ENCODE measurements at regions not wholly inside any gene's neighbourhood (a gene's known extent, or its start where the extent isn't known, plus 50 kb on each side); places are given as distances from the start of the nearest gene placed in this dataset.

- TF ChIP-seq ZNF274 (IDR thresholded peaks at IDR 0.05; ENCODE audit: low read depth, low read length) = no peak
- no peak for TF ChIP-seq MAX (IDR thresholded peaks at IDR 0.05)
- TF ChIP-seq, protein P1, sequence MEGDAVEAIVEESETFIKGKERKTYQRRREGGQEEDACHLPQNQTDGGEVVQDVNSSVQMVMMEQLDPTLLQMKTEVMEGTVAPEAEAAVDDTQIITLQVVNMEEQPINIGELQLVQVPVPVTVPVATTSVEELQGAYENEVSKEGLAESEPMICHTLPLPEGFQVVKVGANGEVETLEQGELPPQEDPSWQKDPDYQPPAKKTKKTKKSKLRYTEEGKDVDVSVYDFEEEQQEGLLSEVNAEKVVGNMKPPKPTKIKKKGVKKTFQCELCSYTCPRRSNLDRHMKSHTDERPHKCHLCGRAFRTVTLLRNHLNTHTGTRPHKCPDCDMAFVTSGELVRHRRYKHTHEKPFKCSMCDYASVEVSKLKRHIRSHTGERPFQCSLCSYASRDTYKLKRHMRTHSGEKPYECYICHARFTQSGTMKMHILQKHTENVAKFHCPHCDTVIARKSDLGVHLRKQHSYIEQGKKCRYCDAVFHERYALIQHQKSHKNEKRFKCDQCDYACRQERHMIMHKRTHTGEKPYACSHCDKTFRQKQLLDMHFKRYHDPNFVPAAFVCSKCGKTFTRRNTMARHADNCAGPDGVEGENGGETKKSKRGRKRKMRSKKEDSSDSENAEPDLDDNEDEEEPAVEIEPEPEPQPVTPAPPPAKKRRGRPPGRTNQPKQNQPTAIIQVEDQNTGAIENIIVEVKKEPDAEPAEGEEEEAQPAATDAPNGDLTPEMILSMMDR (IDR thresholded peaks at IDR 0.05 in 2 of 3, conservative IDR thresholded peaks at IDR 0.05 in 1 of 3; ENCODE audit: borderline replicate concordance in 1 of 3, insufficient read depth in 1 of 3, low read depth in 2 of 3, low read length in 2 of 3) = no peak
- TF ChIP-seq EZH2 (IDR thresholded peaks at IDR 0.05) = no peak
Measured at GRCh38 chrX:74119016-74119910, 184.7 kb upstream of the ZCCHC13 start.
